NCI-H345 (cell line): ENCODE measurements at regions not wholly inside any gene's neighbourhood (a gene's known extent, or its start where the extent isn't known, plus 50 kb on each side); places are given as distances from the start of the nearest gene placed in this dataset.
"Not testable (repeated sequence)": the region's sequence is repeated elsewhere in the genome, so short reads cannot be mapped to it uniquely, and the experiment has no call there.

Experiments used
- DNase-seq: peaks from one replicate; lab custom pipeline; 2025; lab: John Stamatoyannopoulos, UW

GRCh38 chr15:26024241-26024640 is 161.1 kb upstream of the ATP10A start:
- DNase-seq, result no peak

DNA sequence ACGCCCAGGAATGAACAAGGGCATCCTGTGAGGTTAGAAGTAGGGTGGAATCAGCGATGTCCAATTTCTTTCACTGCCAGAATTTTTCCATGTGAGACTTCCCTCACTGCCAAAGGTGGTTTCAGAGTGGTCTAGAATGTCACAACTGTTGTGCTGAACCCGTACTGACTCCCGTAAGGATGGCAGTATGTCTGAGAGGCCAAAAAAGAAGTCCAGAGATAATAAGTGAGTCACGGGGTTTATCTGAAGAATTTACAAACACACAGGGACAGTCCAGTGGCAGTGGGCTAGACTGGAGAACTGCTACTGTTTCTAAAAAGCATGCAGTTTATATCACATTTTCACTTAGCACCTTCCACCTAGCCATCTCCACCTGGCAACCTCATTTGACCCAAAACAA is 160.6 kb upstream of the ATP10A start:
- no peak for DNase-seq

GRCh38 chr15:26023231-26023630 is 160.1 kb upstream of the ATP10A start:
- DNase-seq, result no peak

DNA sequence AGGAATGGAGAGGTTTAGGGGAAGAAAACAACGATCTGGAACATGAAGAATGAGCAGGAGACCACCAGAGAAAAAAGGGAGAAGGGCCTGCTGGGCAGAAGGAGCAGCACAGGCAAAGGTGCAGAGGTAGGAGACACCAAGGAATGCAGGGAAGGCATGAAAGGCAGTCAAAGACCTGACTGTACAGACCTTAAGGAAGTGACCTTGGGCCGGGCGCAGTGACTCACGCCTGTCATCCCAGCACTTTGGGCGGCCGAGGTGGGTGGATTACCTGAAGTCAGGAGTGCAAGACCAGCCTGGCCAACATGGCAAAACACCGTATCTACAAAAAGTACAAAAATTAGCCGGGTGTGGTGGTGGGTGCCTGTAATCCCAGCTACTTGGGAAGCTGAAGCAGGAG is 157.7 kb upstream of the ATP10A start:
- DNase-seq, result no peak

- DNase-seq, result no peak
Measured at GRCh38 chr15:26017665-26018064, 154.5 kb upstream of the ATP10A start.

DNA sequence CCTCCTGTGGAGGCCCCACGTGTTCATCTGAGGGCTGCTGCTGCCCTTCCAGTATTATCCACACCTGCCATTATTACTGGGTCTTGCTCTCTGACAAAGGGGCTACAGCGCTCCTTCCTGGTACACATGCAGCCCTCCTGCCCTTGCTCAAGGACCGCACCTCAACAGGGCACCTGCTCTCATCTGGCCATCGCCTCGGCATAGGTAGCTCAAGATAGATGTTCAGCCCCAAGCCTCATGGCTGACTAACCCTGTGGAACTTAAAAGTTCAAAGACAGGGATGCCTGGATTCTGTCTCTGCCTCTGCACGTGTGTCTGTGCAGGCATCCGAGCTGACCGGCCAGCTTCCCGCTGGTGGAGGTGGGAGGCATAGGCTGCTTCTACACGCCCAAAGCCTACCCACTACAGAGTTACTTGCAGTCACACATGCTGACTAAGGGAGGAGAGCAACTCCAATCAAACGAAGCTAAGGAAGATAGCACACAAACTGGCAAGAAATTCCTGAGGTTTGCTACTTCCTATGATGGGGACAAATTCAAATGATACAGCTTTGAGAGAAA is 152.5 kb upstream of the ATP10A start:
- DNase-seq, result no peak

GRCh38 chr15:26013981-26014380 is 150.9 kb upstream of the ATP10A start:
- DNase-seq, result no peak

- DNase-seq, result no peak
Measured at GRCh38 chr15:26011916-26012315, 148.8 kb upstream of the ATP10A start.

GRCh38 chr15:26007151-26007550 is 144.0 kb upstream of the ATP10A start:
- no peak for DNase-seq

DNA sequence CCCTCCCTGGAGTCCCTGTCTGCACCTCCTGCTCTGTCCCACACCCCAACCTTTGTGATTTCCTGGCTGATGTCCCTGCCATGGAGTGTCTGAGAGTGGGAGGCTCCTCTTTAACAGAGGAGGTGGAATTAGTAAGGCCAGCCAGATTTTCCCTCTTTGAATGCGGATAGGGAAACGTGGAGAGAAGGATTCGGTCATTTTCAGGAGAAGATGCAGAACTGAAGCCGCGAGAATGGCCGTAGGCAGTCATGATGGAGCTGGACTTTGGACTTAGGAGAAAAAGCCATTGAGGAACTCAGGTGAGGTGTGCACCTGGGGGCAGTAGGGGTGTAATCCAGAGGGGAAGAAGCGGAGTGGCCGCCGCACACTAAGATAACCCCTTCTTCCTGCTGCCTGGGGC is 138.1 kb upstream of the ATP10A start:
- DNase-seq, result no peak

- no peak for DNase-seq
Measured at GRCh38 chr15:25993506-25993905, 130.4 kb upstream of the ATP10A start.

GRCh38 chr15:25990220-25990619 is 127.1 kb upstream of the ATP10A start:
- DNase-seq, result no peak

GRCh38 chr15:25989327-25989726 is 126.2 kb upstream of the ATP10A start:
- DNase-seq, result no peak

GRCh38 chr15:25988716-25989115 is 125.6 kb upstream of the ATP10A start:
- DNase-seq, result not testable (repeated sequence)

DNA sequence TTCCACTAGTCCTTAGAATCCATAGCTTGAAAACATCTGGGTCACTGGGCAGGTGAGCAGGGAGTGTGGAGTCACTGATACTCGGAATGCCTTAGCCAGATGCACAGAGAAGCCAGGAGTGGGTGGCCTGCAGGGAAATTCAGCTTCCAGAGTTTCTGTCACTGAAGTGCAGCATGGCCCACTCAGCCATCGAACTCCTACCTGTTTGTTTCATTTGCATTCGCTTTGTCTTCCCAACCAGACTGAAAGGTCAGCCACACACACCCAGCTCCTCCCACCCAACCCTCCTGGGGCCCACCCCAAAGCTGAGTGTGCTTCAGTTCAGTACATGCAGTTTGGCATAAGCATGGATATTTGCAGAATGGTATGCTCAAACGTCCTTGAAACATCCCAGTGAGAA is 124.5 kb upstream of the ATP10A start:
- DNase-seq, result no peak

DNA sequence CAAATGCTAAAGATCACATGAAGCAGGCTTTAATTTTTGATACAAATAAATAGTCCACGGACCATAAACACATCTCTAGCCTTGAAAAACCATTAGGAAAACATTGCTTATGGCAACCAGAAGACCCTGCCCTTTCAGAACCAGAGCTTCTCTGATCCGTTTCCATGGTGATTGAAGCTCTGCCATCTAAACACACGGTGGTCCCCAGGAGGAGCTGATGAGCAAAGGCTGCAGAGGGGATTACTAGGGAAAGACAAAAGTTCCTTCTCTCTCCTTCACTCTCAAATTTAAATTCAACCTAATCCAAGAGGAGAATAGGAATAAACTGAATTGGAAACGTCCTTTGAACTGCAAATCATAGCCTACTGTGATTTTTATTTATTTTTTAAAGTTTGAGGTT is 122.0 kb upstream of the ATP10A start:
- DNase-seq, result no peak

DNA sequence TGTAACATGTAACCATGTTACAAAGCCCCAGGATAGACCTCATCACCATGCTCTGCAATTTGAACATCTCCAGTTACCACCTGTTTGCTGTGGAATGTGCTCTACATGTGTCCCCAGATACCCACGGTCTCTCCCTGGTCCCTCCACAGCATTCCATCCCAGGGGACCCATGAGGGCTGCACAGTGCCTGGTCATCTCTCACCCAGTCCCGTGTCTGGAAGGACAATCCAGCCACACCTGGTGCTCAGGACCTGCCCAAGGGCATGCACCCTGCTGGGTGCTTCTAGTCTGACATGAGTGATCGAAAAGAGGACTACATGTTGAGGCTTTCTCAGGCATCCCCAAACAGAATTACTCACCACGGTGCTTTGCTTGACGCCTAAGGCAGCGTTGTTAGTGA is 119.6 kb upstream of the ATP10A start:
- DNase-seq, result no peak

- DNase-seq, result no peak
Measured at GRCh38 chr15:25981114-25981513, 118.0 kb upstream of the ATP10A start.

DNA sequence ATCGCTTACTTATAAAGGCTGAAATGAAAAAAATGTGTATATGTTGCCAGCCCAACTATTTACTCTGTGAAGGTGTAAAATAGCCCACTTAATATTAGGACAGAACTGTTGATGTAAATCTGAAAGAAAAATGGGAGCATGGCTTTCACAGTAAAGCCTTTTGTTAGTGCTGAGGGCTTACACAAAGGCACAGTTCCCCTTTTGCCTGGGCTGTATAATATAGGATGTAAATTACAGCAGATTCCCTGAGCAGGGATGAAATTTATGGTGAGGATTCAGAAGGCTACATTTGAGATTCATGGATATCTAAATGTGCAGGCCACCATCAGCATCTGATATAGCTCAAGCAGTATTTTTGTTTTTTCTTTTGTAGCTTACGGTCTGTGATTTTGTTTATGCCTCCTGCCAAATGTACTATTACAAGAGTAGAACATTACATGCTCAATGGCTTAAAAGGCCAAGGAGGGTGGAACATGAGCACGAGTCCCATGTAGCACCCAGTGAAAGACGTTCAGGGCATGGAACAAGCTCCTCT is 109.1 kb upstream of the ATP10A start:
- no peak for DNase-seq

- DNase-seq, result no peak
Measured at GRCh38 chr15:25971053-25971452, 107.9 kb upstream of the ATP10A start.

GRCh38 chr15:25969886-25970285 is 106.8 kb upstream of the ATP10A start:
- no peak for DNase-seq

- DNase-seq, result no peak
Measured at GRCh38 chr15:25967116-25967515, 104.0 kb upstream of the ATP10A start.

- no peak for DNase-seq
Measured at GRCh38 chr15:25965326-25965725, 102.2 kb upstream of the ATP10A start.

- no peak for DNase-seq
Measured at GRCh38 chr15:25960273-25960672, 97.1 kb upstream of the ATP10A start.

DNA sequence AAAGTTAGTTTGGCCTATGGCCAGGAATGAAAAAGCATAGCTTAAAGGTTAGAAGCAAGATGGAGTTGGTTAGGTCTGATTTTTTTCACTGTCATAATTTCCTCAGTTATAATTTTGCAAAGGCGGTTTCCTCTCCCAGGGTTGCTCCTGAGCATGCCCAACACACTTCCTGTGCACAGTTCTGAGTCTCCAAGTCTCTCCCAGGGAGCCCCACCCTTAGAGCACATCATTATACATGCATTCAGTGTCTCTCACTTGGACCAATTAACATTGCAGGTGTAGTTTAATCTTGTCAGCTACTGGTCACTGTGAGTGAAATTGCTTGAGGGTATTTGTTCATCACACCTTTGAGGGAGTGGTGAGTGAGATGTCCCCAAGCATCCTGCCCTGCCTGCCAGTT is 96.0 kb upstream of the ATP10A start:
- DNase-seq, result no peak
